ENCODE measurements at regions not wholly inside any gene's neighbourhood (a gene's known extent, or its start where the extent isn't known, plus 50 kb on each side); places are given as distances from the start of the nearest gene placed in this dataset.

DNA sequence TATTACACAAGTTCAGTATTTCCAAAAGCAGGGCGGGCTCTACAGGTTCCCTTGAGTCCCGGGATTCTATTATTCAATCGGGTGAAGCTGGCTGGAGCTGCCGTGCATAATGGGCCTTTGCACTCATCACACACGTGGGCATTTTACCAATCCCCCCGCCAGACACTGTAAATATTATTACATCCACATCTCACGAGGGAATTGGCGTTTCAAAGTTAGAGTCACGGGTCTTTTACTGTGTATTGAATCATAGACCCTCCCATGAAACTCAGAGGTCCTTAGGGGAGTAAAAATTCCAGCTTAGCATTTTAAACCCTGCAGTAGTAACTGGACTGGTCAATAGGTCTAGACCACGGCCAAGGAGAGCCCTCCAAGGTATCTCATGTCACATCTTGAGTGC is 70.3 kb downstream of the MAP1LC3B2 start:
- peaks cover 3% of the 10 kb centered on the region; the same call in 1 of the 2 replicates for H3K27me3 ChIP-seq (replicated peaks; ENCODE audit: control insufficient read depth, insufficient read depth, low read length)
- no peak for DNase-seq (ENCODE audit: extremely low read depth, insufficient read length)
- no peaks in the 10 kb centered on the region for H3K36me3 ChIP-seq (ENCODE audit: control insufficient read depth, insufficient read depth, low read length)
- no peak overlapping the region for H3K4me3 ChIP-seq (replicated peaks; ENCODE audit: low read depth, low read length)
- no peak for TF ChIP-seq CTCF (IDR thresholded peaks at IDR 0.05; ENCODE audit: insufficient read depth, low read length, poor library complexity, severe bottlenecking)

DNA sequence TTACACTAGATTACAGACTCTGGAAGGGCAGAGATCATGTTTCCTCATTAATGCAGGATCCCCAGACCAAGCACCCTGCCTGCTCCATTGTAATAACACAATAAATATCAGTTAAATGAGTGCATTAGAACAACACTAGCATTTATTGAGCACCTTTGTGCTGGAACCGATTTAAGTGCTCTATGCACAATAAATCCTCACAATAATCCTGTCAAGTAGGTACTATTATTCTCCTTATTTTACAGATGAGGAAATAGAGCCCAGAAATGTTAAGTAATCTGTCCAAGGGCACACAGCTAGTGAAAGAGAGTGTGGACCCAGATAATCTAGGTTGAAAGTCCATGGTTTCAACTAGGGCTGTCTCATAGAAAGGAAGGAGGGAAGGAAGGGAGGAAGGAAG is 69.8 kb downstream of the MAP1LC3B2 start:
- H3K4me3 ChIP-seq (replicated peaks; ENCODE audit: low read depth, low read length) = no peak overlapping the region
- DNase-seq (ENCODE audit: extremely low read depth, insufficient read length) = no peak
- peaks cover 3% of the 10 kb centered on the region; the same call in 1 of the 2 replicates for H3K27me3 ChIP-seq (replicated peaks; ENCODE audit: control insufficient read depth, insufficient read depth, low read length)
- no peaks in the 10 kb centered on the region for H3K36me3 ChIP-seq (ENCODE audit: control insufficient read depth, insufficient read depth, low read length)
- no peak for TF ChIP-seq CTCF (IDR thresholded peaks at IDR 0.05; ENCODE audit: insufficient read depth, low read length, poor library complexity, severe bottlenecking)

- TF ChIP-seq CTCF (IDR thresholded peaks at IDR 0.05; ENCODE audit: insufficient read depth, low read length, poor library complexity, severe bottlenecking) = no peak
- no peak for DNase-seq (ENCODE audit: extremely low read depth, insufficient read length)
Measured at GRCh38 chr12:116628450-116628793, 69.2 kb downstream of the MAP1LC3B2 start.

More at GRCh38 chr12:116628450-116628793, 69.2 kb downstream of the MAP1LC3B2 start:
- no peaks in the 10 kb centered on the region for H3K36me3 ChIP-seq (ENCODE audit: control insufficient read depth, insufficient read depth, low read length)
- peaks cover 3% of the 10 kb centered on the region; the same call in 1 of the 2 replicates for H3K27me3 ChIP-seq (replicated peaks; ENCODE audit: control insufficient read depth, insufficient read depth, low read length)
- H3K4me3 ChIP-seq (replicated peaks; ENCODE audit: low read depth, low read length) = no peak overlapping the region

Measured in GM06990 (cell line).